Liver (tissue), 3 donors: ENCODE measurements at regions not wholly inside any gene's neighbourhood (a gene's known extent, or its start where the extent isn't known, plus 50 kb on each side); places are given as distances from the start of the nearest gene placed in this dataset.

Source experiments
- EGR1 ChIP-seq, 2 donors: IDR thresholded peaks; 2 replicates each; pipeline ENCODE4 v1.6.1; 2016 to 2018; ENCODE audit warnings: antibody characterized with exemption in 2 of 2, low read depth in 2 of 2
- FOXA2 ChIP-seq: IDR thresholded peaks from 2 replicates; pipeline ENCODE4 v1.6.1; 2016; ENCODE audit warnings: antibody characterized with exemption
- HNF4G ChIP-seq: IDR thresholded peaks from 2 replicates; pipeline ENCODE4 v1.6.1; 2016; ENCODE audit warnings: antibody characterized with exemption
- JUND ChIP-seq, 2 donors: IDR thresholded peaks; 2 replicates each; pipeline ENCODE4 v1.6.1; 2016; ENCODE audit warnings: antibody characterized with exemption in 2 of 2
- RAD21 ChIP-seq, 2 donors: IDR thresholded peaks; 2 replicates each; pipeline ENCODE4 v1.6.1; 2016; ENCODE audit warnings: antibody characterized with exemption in 2 of 2, mild to moderate bottlenecking in 2 of 2
- SP1 ChIP-seq: IDR thresholded peaks from 2 replicates; pipeline ENCODE4 v1.6.1; 2018; ENCODE audit warnings: antibody characterized with exemption, mild to moderate bottlenecking
- TAF1 ChIP-seq: conservative IDR thresholded peaks from 2 replicates; pipeline ENCODE4 v1.6.1; 2016; ENCODE audit warnings: antibody characterized with exemption, mild to moderate bottlenecking
- YY1 ChIP-seq: IDR thresholded peaks from 2 replicates; pipeline ENCODE4 v1.6.1; 2016; ENCODE audit warnings: antibody characterized with exemption, mild to moderate bottlenecking
- TF ChIP-seq, protein P1 (sequence below): fragments of 150-350 bp; IDR thresholded peaks from 2 replicates; pipeline ENCODE4 v1.5.1; 2017; ENCODE audit warnings: improper control_type of control experiment, low read depth, low read length; ENCODE audit not compliant: missing input control
- TF ChIP-seq, protein P2 (sequence below): IDR thresholded peaks from 2 replicates; pipeline ENCODE4 v1.6.1; 2016; ENCODE audit warnings: antibody characterized with exemption, mild to moderate bottlenecking
- TF ChIP-seq, protein P3 (sequence below): IDR thresholded peaks from 2 replicates; pipeline ENCODE4 v1.6.1; 2016; ENCODE audit warnings: antibody characterized with exemption
- TF ChIP-seq, protein P4 (sequence below): IDR thresholded peaks from 2 replicates; pipeline ENCODE4 v1.6.1; 2016; ENCODE audit warnings: antibody characterized with exemption
- donor health status: healthy.
- donor health status: healthy.

DNA sequence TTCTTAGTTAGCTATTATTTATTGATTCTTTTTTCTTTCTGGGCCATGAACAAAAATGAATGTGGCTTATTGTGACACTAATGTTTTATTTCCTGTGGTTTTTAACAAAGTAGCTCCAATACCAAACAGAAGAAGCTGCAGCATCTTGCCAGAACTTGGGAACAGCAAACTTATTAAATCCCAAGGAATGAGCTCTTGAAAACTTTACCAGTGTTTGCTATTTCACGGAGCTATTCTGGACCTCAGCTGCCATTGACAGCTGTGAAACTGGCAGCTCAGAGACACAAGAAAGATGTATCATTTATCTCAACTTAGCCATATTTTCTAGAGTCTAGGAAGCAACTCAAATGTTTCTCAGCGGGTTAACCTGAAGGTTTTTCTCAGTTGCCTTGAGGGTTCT lies 91.0 kb upstream of the NEUROD1 start:
- TF ChIP-seq, protein P1, sequence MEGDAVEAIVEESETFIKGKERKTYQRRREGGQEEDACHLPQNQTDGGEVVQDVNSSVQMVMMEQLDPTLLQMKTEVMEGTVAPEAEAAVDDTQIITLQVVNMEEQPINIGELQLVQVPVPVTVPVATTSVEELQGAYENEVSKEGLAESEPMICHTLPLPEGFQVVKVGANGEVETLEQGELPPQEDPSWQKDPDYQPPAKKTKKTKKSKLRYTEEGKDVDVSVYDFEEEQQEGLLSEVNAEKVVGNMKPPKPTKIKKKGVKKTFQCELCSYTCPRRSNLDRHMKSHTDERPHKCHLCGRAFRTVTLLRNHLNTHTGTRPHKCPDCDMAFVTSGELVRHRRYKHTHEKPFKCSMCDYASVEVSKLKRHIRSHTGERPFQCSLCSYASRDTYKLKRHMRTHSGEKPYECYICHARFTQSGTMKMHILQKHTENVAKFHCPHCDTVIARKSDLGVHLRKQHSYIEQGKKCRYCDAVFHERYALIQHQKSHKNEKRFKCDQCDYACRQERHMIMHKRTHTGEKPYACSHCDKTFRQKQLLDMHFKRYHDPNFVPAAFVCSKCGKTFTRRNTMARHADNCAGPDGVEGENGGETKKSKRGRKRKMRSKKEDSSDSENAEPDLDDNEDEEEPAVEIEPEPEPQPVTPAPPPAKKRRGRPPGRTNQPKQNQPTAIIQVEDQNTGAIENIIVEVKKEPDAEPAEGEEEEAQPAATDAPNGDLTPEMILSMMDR, result no peak
- TF ChIP-seq YY1 (no peak), TAF1 (no peak), RAD21 (IDR thresholded peaks at IDR 0.05) (no peak), FOXA2 (no peak), EGR1 (IDR thresholded peaks at IDR 0.05; ENCODE audit: low read depth in 2 of 2) (no peak), HNF4G (no peak), SP1 (no peak), JUND (IDR thresholded peaks at IDR 0.05) (no peak)
- TF ChIP-seq, protein P2, sequence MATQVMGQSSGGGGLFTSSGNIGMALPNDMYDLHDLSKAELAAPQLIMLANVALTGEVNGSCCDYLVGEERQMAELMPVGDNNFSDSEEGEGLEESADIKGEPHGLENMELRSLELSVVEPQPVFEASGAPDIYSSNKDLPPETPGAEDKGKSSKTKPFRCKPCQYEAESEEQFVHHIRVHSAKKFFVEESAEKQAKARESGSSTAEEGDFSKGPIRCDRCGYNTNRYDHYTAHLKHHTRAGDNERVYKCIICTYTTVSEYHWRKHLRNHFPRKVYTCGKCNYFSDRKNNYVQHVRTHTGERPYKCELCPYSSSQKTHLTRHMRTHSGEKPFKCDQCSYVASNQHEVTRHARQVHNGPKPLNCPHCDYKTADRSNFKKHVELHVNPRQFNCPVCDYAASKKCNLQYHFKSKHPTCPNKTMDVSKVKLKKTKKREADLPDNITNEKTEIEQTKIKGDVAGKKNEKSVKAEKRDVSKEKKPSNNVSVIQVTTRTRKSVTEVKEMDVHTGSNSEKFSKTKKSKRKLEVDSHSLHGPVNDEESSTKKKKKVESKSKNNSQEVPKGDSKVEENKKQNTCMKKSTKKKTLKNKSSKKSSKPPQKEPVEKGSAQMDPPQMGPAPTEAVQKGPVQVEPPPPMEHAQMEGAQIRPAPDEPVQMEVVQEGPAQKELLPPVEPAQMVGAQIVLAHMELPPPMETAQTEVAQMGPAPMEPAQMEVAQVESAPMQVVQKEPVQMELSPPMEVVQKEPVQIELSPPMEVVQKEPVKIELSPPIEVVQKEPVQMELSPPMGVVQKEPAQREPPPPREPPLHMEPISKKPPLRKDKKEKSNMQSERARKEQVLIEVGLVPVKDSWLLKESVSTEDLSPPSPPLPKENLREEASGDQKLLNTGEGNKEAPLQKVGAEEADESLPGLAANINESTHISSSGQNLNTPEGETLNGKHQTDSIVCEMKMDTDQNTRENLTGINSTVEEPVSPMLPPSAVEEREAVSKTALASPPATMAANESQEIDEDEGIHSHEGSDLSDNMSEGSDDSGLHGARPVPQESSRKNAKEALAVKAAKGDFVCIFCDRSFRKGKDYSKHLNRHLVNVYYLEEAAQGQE, result no peak
- TF ChIP-seq, protein P3, sequence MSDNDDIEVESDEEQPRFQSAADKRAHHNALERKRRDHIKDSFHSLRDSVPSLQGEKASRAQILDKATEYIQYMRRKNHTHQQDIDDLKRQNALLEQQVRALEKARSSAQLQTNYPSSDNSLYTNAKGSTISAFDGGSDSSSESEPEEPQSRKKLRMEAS, result no peak
- TF ChIP-seq, protein P4, sequence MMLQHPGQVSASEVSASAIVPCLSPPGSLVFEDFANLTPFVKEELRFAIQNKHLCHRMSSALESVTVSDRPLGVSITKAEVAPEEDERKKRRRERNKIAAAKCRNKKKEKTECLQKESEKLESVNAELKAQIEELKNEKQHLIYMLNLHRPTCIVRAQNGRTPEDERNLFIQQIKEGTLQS, result no peak
